ENCODE measurements at regions not wholly inside any gene's neighbourhood (a gene's known extent, or its start where the extent isn't known, plus 50 kb on each side); places are given as distances from the start of the nearest gene placed in this dataset.

- TF ChIP-seq CTCF (IDR thresholded peaks at IDR 0.05) (no peak), EZH2 (IDR thresholded peaks at IDR 0.05) (no peak)
These were observed 484.5 kb upstream of the PROK2 start for GRCh38 chr3:72269475-72269874.
